Testis (tissue), 2 donors: ENCODE measurements at regions not wholly inside any gene's neighbourhood (a gene's known extent, or its start where the extent isn't known, plus 50 kb on each side); places are given as distances from the start of the nearest gene placed in this dataset.

Experiments
- POLR2A ChIP-seq: fragments of 450-650 bp; IDR thresholded peaks from one replicate; pipeline ENCODE4 v1.6.1; 2017; ENCODE audit warnings: antibody characterized with exemption, mild to moderate bottlenecking, moderate library complexity
- TF ChIP-seq, protein P1 (sequence below), 3 experiments: fragments of 450-650 bp in 2 of 3; fragments of 200-600 bp in 1 of 3; sonication (generic) in 1 of 3; IDR thresholded peaks; one replicate each; pipeline ENCODE4 v1.5.1; 2016 to 2019; ENCODE audit warnings: antibody characterized with exemption in 3 of 3, mild to moderate bottlenecking in 2 of 3, moderate library complexity in 1 of 3

DNA sequence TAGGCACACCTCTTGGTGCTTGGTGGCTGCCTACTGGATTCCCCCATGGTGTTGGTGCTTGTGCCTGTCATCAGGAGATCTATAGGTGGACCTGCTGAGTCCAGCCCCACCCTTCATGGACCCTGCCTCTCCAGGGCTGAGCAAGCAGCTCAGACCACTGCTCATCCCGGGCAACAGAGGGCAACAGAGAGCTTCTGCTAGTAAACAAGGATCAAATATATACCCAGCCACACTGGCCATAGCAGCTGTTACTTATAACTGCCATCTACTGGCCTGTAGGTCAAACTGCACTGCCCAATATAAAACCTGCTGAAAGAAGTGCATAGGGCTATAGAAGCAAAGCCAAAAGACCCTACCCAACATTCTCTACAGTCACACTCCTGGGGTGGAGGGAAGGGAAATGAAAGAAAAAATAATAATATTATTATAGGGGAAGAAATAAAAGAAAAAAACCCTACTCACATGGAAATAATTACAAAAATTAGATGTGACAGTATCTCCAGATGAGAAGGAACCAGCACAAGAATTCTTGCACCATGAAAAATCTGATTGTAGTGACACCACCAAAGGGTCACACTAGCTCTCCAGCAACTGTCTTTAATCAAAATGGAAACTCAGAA lies 54.9 kb upstream of the ZNF800 start:
- TF ChIP-seq, protein P1, sequence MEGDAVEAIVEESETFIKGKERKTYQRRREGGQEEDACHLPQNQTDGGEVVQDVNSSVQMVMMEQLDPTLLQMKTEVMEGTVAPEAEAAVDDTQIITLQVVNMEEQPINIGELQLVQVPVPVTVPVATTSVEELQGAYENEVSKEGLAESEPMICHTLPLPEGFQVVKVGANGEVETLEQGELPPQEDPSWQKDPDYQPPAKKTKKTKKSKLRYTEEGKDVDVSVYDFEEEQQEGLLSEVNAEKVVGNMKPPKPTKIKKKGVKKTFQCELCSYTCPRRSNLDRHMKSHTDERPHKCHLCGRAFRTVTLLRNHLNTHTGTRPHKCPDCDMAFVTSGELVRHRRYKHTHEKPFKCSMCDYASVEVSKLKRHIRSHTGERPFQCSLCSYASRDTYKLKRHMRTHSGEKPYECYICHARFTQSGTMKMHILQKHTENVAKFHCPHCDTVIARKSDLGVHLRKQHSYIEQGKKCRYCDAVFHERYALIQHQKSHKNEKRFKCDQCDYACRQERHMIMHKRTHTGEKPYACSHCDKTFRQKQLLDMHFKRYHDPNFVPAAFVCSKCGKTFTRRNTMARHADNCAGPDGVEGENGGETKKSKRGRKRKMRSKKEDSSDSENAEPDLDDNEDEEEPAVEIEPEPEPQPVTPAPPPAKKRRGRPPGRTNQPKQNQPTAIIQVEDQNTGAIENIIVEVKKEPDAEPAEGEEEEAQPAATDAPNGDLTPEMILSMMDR (IDR thresholded peaks at IDR 0.05), result peak in 2 of 3 experiments; percentile 18 to 49
- TF ChIP-seq POLR2A, result no peak
